NCI-H1105 treated with DMSO at 0.1 percent for 48 hours (cell line): ENCODE measurements at regions not wholly inside any gene's neighbourhood (a gene's known extent, or its start where the extent isn't known, plus 50 kb on each side); places are given as distances from the start of the nearest gene placed in this dataset.
"Not testable (repeated sequence)": the region's sequence is repeated elsewhere in the genome, so short reads cannot be mapped to it uniquely, and the experiment has no call there.

Source experiments
- DNase-seq: peaks from one replicate; lab custom pipeline; 2025; lab: John Stamatoyannopoulos, UW

GRCh38 chr14:24744641-24745040 is 110.7 kb upstream of the GZMB start:
- no peak for DNase-seq

DNA sequence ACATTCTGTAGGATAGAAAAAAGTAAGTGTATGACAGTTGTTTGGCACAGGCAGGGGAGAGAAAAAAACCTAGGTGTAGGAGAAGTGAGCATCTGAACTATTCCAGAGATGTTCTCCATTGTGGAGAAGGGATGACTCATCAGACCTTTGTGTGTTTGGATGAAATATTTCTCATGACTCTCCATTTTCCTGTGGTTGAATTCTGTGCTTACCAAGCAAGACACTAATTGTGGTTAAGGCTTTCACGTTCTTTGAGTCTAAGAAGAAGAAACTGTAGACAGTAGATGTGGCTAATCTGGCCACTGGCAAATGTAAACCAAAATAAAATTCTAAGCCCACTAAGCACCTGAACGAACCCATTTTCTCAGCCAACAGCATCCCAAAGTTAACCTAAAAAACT is 107.9 kb upstream of the GZMB start:
- DNase-seq = no peak

DNA sequence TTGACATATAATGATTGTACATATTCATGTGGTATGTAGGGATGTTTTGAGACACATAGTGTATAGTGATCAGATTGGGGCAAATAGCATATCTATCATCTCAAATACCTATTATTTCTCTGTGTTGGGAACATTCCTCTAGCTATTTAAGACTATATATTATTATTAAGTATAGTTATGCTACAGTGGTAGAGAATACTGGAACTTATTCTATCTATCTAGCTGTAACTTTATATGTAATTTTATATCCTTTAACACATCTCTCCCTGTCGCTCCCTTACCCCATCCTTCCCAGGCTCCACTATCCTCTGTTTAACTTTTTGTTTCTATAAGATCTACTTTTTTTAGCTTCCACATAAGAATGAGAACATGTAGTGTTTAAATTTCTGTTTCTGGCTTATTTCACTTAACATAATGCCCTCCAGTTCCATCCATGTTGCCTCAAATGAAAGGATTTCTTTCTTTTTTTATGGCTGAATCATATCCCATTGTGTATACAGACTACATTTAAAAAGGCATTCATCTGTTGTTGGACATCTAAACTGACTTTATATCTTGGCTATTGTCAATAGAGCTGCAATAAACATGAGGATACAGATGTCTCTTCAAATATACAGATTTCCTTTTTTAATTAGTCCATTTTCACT is 102.1 kb upstream of the GZMB start:
- no peak for DNase-seq

DNA sequence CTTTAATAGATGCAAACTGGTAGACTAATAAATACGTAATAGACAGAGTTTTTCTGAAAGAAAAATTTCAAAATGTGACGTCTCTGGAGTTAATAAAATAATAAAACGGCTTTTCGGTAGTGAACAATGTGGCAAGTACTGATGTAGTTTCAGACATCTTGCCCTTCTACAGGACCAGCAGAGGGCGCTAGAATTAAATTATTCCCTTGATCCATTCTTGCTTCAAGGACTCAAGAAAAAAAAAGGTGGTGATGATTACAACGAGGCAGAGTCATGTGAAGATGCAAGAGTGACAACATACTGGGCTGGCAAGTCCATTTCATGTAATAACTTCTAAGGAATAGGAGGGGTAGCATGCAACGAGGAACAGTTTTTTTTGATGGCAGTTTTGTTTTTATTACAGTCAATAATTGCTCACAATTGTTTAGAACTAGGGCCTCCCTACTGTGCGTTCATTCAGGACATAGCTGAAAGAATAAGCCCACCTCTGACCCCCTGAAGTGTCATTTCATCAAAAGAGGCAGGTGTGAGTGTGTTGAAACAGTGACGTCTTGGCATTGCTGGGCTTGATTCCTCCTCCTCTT is 101.0 kb upstream of the GZMB start:
- DNase-seq = peak; percentile 87

DNA sequence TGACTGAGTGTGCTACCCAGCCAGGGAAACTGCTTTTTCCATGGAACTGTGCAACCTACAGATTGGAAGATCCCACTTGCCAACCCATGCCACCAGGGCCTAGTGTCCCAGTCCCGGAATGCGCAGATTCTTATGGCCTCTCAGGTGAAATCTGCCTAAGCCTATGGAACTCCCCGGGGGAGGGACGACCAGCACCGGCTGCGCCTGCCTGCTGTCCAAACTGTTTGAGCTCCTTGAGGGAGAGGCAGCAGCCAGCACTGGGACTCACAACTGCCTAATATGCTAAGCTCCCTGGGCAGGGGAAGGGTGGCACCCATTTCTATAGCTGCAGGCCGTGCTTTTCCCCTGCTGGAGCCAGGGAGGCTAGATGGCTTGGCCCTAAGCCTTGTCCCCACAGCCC is 92.5 kb upstream of the GZMB start:
- DNase-seq = no peak

- no peak for DNase-seq
Measured at GRCh38 chr14:24725311-24725710, 91.3 kb upstream of the GZMB start.

DNA sequence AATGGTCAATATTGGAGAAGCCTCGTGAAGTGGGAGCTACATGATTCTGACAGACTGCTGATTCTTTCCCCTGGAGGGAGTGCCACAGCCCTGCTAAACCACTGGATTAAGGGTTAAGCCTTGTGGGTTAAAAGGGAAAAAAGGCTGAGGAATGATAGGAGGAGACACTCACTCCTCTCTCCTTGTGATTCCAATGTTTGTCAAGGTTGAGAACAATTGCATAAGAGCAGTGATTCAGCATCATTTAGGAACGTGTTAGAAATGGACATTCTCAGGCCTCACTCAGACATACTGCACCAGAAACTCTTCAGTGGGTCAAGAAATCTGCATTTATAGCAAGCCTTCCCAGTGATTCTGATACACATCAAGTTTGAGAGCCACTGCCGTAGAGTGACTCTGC is 87.8 kb upstream of the GZMB start:
- DNase-seq = no peak

DNA sequence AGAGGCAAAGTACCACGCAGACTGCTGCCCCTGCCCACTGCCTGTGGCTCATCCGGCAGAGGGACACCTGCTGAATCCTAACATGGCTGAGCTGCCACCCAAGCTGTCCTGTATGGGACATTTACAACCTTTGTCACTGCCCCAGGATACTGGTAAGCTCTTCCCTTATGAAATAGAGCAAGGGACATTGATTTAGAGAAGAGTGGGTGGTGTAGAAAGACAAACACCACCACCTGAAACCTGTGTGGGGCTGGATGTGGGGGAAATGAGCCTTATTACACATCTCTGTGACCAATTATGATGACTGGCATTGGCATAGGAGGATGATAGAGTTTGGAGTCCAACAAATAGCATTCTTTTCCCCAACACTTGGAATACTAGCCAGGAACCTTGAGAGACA is 81.2 kb upstream of the GZMB start:
- no peak for DNase-seq

- no peak for DNase-seq
Measured at GRCh38 chr14:24713404-24713803, 79.4 kb upstream of the GZMB start.

DNA sequence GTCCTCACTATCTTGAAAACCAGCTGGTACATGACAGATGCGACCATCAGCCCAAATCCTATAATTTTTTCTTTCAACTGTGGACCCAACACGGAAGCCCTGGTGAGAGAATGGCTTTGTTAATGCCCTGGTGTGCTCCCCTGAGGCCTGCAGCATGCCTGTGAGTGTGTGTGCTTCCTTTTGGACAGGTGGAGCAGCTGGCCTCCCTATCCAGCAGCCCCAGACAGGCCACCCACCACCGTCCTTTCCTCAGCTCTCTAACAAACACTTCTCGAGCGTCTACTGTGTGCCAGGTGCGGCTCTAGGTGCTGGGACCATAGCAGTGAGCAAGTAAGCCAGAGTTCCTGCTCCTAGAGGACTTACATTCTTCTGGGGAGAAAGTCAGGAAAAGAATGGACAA is 78.9 kb upstream of the GZMB start:
- no peak for DNase-seq

GRCh38 chr14:24712374-24712773 is 78.4 kb upstream of the GZMB start:
- DNase-seq = no peak

DNA sequence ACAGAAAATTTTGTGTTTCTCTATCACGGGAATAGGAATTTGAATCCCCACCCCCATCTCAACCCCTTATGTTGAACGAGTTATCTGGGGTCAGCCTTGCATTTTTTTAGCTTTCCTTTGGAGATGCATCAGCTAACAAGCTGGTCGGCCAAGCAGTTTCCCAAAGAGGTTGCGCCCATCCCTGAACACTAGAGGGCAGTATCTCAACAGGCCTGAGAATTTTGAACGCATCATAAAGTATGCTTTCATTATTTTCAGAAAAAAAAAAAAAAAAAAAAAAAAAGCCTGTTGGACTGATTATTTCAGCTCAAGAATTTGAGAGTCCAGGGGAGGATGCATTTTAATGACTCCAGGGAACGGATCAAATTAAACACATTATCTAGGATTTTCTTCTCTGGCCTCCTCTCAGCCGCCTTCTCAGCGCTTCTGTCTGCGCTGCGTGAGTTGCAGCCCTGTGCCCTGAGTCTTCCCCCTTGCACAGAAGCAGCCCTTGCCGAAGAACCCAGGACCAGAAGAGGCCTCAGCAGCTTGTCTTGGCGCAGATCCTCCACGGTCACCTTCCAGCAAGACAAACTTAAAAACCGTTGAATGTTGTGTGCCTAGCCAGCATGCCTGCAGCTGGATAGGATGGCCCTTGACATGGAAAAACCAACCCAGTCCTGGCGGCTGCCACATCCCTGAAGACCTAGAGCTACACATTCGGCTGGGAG is 76.6 kb upstream of the GZMB start:
- DNase-seq = peak; percentile 69

DNA sequence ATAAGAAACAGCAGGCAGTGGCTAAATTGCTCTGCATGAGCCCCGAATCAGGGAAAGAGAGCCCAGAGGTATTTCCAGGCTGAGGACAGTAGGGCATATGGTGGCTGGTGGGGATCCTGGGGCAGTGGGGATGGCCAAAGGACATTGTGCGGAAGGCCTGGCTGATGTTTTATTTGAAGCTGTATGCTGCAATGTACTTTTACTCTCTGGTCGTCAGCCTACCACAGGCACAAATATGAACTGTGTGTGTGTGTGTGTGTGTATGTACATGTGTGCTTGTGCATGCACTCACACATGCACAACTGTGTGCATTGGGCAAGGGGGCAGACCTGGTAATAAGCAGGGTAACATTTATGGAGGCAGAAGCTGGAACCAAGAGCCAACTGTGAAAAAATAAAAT is 74.7 kb upstream of the GZMB start:
- no peak for DNase-seq

DNA sequence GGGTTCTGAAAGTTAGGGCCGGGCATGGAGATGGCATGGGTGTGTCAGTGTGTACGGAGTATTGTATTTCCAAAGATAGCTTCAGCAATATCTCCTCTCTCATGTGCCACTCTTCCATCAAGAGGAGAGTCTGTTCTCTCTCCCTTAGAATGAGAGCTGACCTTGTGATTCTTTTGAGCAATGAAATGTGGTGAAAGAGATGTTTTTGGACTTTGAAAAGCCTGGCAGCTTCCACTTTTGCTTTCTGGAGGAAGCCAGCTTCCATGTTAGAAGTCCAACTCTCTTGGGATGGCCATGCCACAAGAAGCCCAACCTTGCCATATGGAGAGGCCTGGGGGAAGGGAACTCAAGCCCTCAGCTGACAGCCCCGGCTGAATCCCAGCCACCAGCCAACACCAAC is 72.4 kb upstream of the GZMB start:
- no peak for DNase-seq

DNA sequence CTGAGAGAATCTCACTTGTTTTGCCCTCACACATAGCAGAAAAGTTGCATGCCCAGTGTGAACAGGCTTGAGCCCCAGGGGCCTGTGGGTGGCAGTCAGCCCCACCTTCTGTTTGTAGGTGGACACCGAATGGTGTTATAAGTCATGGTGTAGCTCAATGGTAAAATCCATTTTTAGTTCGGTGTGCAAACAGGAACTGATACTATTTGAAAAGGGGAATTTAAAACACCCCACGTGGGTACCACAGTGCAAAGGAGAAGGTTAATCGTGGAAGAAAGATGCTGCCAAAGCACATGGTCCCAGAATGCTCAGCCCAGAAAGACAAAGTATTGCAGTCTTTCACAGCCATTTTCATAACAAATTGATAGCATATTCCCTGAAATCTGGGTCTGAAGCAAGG is 71.8 kb upstream of the GZMB start:
- no peak for DNase-seq

DNA sequence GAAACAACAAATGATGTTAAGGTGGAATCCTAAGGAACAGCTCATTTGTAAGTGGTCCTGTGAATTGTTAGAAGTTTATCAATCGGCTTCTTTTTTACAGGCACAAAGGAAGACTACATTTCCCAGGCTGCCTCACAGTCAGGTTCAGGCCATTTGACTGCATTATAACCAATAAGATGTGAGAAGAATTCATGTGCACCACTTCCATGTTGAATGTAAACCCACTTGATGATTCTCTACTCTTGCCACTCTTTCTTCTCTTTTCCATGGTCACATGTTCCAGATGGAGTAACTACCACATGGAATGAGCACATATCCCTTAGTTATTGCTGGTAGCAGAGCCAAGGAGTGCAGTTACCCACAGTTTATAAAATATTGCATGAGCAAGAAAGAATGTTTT is 67.1 kb upstream of the GZMB start:
- no peak for DNase-seq

- DNase-seq = no peak
Measured at GRCh38 chr14:24700511-24700910, 66.5 kb upstream of the GZMB start.

DNA sequence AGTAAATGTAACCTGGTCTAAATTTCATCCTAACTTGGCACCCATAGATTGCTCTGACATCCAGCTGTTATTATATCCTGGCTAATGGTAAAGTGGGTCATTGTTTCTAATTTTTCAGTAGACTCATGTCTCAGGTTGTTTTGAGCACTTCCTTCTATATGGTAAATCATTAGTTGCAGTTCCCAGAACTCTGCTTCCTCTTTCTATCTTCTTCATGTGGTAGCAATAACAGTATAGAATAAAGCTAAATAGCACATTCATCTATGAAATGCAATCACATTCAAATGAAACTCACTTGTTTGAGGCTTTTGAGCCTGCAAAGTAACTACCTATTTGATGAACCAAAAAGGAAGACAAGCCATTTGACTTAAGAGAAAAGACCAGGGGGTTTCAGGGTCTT is 65.1 kb upstream of the GZMB start:
- DNase-seq = no peak

GRCh38 chr14:24696280-24696920 is 62.4 kb upstream of the GZMB start:
- DNase-seq = not testable (repeated sequence)

GRCh38 chr14:24695265-24696241 is 61.6 kb upstream of the GZMB start:
- no peak for DNase-seq

- no peak for DNase-seq
Measured at GRCh38 chr14:24694680-24695079, 60.7 kb upstream of the GZMB start.

DNA sequence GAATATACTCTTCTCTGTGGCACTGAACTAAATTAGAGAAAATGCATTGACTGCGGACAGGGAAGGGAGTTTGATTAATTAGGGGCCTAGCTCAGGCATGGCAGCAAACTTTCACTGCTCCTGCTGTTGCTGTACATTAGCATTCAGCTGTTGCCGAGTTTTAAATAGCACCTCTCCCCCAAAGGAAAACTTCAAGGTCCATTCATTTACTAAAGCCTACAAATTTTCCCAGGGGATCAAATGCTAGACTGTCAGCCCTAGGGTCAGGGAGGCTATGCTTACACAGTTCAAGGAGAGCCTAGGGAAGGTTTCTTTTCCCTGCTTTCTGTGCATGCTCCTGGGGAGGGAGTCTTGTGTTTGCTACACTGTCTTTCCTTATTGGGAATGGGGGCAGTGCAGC is 60.0 kb upstream of the GZMB start:
- DNase-seq = no peak
